RWPE2 (cell line): ENCODE measurements at regions not wholly inside any gene's neighbourhood (a gene's known extent, or its start where the extent isn't known, plus 50 kb on each side); places are given as distances from the start of the nearest gene placed in this dataset.

Source experiments
- ATAC-seq: fragments of 200-7000 bp; cut with Tn5 transposase; 3 replicates; pipeline ENCODE4 v1.9.1; 2021; ENCODE audit warnings: low read depth
- DNase-seq: peaks from one replicate; pipeline ENCODE4 v3.0.0-alpha.2; 2020; ENCODE audit warnings: low spot score
- H3K27ac ChIP-seq: fragments of 450-650 bp; 2 replicates; pipeline ENCODE4 v1.5.1; 2017; ENCODE audit warnings: mild to moderate bottlenecking; ENCODE audit not compliant: poor library complexity, severe bottlenecking
- H3K27me3 ChIP-seq: fragments of 250-450 bp; sonication (Bioruptor Pico); 2 replicates; pipeline ENCODE4 v1.5.1; 2021; ENCODE audit warnings: mild to moderate bottlenecking, moderate library complexity; ENCODE audit not compliant: insufficient read depth, poor library complexity, severe bottlenecking
- H3K36me3 ChIP-seq: fragments of 250-450 bp; sonication (Bioruptor Pico); 2 replicates; pipeline ENCODE4 v1.5.1; 2020; ENCODE audit warnings: low read depth, mild to moderate bottlenecking, moderate library complexity
- H3K4me1 ChIP-seq: fragments of 250-450 bp; sonication (Bioruptor Pico); 2 replicates; pipeline ENCODE4 v1.5.1; 2021; ENCODE audit warnings: mild to moderate bottlenecking, moderate library complexity; ENCODE audit not compliant: insufficient read depth, poor library complexity, severe bottlenecking
- H3K4me3 ChIP-seq: fragments of 250-450 bp; sonication (Bioruptor Pico); 2 replicates; pipeline ENCODE4 v1.5.1; 2021; ENCODE audit warnings: mild to moderate bottlenecking, moderate library complexity; ENCODE audit not compliant: severe bottlenecking
- H3K9me3 ChIP-seq: fragments of 250-450 bp; sonication (Bioruptor Pico); 2 replicates; pipeline ENCODE4 v1.5.1; 2021; ENCODE audit warnings: mild to moderate bottlenecking, moderate library complexity; ENCODE audit not compliant: severe bottlenecking
- TF ChIP-seq, protein P1 (sequence below): fragments of 450-650 bp; IDR thresholded peaks from one replicate; pipeline ENCODE4 v1.5.1; 2017; ENCODE audit warnings: mild to moderate bottlenecking, moderate library complexity; ENCODE audit not compliant: poor library complexity, severe bottlenecking

DNA sequence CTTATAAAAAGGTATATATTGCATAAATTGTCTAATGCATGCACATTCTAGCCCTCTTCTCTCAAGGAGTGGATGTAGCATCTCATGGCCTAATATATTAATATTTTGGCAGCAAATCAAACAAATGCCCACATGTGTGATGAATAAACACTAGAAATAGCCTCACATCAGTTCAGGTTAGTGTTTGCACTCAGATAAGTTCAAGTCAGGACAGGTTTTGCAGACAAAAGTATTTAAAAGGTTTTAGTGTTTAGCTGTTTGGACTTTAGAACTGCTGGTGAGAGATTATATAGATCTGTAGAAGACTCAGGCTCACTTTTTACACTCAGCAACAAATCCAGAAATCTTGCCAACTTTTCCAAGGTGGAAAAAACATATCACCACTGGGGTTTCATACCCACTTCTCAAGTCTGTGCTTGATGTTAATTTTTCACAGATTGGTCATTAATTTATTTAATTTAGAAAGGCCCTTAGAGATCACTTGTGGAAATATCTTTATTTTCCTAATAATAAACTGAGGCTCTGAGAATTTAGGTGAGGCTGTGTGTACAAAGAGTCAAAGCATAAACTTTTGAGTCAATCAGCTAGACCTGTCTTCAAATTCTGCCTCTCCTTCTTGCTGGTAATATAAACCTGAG is 362.6 kb downstream of the GASK1B start:
- no peaks in the 10 kb centered on the region for H3K9me3 ChIP-seq
- TF ChIP-seq, protein P1, sequence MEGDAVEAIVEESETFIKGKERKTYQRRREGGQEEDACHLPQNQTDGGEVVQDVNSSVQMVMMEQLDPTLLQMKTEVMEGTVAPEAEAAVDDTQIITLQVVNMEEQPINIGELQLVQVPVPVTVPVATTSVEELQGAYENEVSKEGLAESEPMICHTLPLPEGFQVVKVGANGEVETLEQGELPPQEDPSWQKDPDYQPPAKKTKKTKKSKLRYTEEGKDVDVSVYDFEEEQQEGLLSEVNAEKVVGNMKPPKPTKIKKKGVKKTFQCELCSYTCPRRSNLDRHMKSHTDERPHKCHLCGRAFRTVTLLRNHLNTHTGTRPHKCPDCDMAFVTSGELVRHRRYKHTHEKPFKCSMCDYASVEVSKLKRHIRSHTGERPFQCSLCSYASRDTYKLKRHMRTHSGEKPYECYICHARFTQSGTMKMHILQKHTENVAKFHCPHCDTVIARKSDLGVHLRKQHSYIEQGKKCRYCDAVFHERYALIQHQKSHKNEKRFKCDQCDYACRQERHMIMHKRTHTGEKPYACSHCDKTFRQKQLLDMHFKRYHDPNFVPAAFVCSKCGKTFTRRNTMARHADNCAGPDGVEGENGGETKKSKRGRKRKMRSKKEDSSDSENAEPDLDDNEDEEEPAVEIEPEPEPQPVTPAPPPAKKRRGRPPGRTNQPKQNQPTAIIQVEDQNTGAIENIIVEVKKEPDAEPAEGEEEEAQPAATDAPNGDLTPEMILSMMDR: no peak
- DNase-seq (no peak), ATAC-seq (no peak; the same call in 2 of the 3 replicates)
- H3K4me1 ChIP-seq: no peaks in the 10 kb centered on the region
- no peak overlapping the region for H3K4me3 ChIP-seq
- no peak overlapping the region for H3K27ac ChIP-seq
- H3K36me3 ChIP-seq: no peaks in the 10 kb centered on the region
- H3K27me3 ChIP-seq: no peaks in the 10 kb centered on the region

GRCh38 chr4:157808796-157809383 is 363.9 kb downstream of the GASK1B start:
- no peaks in the 10 kb centered on the region for H3K4me1 ChIP-seq
- no peaks in the 10 kb centered on the region for H3K27me3 ChIP-seq
- ATAC-seq: no peak
- H3K36me3 ChIP-seq: no peaks in the 10 kb centered on the region
- no peak for DNase-seq
- no peak overlapping the region for H3K27ac ChIP-seq
- H3K4me3 ChIP-seq: no peak overlapping the region
- TF ChIP-seq, protein P1: no peak
- H3K9me3 ChIP-seq: no peaks in the 10 kb centered on the region

- Histone ChIP-seq H3K27me3 (no peaks in the 10 kb centered on the region), H3K27ac (no peak overlapping the region), H3K4me1 (no peaks in the 10 kb centered on the region), H3K36me3 (no peaks in the 10 kb centered on the region), H3K9me3 (no peaks in the 10 kb centered on the region), H3K4me3 (no peak overlapping the region)
- ATAC-seq (no peak), DNase-seq (no peak)
- TF ChIP-seq, protein P1: no peak
These were observed 366.6 kb downstream of the GASK1B start for GRCh38 chr4:157806184-157806583.

DNA sequence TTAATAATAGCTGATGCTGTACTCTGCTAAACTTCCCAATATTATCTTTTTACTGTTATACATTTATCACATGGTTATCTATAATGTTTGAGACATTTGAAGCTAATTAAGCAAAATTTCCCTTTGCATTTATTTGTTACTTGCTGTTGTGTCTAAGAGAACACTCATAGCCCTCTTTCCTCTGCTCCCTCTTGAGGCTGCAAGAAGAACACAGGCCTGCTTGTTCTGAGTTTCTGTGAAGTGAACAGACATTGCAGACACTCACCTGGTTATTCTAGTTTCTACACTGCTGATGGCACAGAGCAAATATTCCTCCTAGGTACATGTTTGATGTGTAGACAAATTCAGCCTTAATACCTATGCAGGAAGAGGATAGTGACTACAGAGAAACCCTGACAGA is 367.8 kb downstream of the GASK1B start:
- no peak for DNase-seq
- no peak overlapping the region for H3K27ac ChIP-seq
- no peak overlapping the region for H3K4me3 ChIP-seq
- H3K36me3 ChIP-seq: no peaks in the 10 kb centered on the region
- H3K27me3 ChIP-seq: no peaks in the 10 kb centered on the region
- peak; percentile 64; the same call in 2 of the 3 replicates for ATAC-seq
- TF ChIP-seq, protein P1: peak; percentile 22
- H3K9me3 ChIP-seq: no peaks in the 10 kb centered on the region
- H3K4me1 ChIP-seq: no peaks in the 10 kb centered on the region

DNA sequence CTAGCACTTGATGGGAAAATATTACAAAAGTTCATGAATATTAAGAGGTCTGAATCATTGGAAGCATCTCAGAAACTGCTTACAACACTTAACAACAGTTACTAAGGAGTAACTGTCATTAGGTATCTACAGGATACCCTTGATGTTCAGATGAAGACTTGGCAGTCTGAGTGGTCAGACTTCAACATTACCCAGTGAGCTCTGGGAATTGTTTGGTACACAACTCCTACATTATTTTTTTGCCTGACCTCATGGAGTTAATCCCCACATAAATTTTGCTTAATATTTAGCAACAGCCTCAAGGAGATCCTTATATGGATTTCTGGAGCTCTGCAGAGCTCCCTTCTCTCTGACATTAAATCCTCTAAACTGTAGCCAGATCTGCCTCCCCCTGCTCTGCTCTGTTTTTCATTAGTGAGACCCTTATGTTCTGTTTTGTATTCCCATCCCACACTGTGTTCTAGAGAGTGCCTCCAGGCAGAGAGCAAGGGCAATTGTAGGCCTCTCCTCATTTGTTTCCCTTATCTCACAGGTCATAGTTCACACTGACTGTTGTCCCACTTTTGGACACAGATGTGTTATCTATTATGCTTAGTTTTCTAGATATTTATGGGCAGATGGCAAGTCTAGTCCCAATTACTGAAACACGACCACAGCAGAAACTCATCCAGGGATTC is 368.8 kb downstream of the GASK1B start:
- no peak overlapping the region for H3K27ac ChIP-seq

More for the DNA sequence above, 368.8 kb downstream of the GASK1B start:
- Histone ChIP-seq H3K4me3 (no peak overlapping the region), H3K27me3 (no peaks in the 10 kb centered on the region), H3K36me3 (no peaks in the 10 kb centered on the region), H3K4me1 (no peaks in the 10 kb centered on the region), H3K9me3 (no peaks in the 10 kb centered on the region)
- TF ChIP-seq, protein P1: no peak
- DNase-seq (no peak), ATAC-seq (no peak)
